A204.1 (cell line): ENCODE measurements at regions not wholly inside any gene's neighbourhood (a gene's known extent, or its start where the extent isn't known, plus 50 kb on each side); places are given as distances from the start of the nearest gene placed in this dataset.

Experiments used
- FAIRE-seq: peaks from 2 replicates; lab custom pipeline; 2012; peaks lifted over from hg19 to GRCh38; lab: Jason Lieb, UNC

DNA sequence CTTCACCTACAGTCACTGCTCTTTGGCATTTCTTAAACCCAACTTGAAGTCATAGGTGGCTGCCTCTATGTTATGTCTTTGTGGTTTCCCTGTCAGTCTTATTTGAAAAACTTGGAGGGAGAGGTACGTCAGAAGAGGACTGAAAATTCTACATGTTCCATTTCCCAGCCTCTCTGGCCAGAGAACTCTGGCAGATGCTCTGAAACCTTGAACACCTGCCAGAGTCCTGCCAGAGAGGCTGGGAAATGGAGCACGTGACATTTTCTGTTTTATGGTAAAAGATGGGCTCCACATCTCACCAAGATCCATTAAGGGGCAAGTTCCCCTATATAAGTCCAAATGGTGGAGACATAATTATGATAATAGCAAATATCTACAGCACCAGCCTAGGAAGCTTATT, 99.5 kb downstream of the MAFB start:
- FAIRE-seq = no peak

DNA sequence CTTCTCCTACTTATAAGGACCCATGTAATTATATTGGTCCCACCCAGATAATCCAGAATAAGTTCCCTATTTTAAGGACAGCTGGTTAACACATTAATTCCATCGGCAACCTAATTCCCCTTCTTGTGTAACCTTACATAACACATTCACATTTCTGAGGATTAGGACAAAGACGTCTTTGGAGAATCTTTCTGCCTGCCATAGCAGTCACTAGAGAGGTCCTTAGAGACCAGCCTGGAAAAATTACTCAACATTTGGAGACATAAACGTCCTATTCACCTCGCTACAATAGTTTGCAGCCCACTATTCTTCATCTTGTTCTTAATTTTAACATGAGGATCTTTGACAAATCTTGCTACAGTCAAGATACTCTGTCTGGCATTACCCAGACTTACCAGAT, 100.1 kb downstream of the MAFB start:
- no peak for FAIRE-seq

DNA sequence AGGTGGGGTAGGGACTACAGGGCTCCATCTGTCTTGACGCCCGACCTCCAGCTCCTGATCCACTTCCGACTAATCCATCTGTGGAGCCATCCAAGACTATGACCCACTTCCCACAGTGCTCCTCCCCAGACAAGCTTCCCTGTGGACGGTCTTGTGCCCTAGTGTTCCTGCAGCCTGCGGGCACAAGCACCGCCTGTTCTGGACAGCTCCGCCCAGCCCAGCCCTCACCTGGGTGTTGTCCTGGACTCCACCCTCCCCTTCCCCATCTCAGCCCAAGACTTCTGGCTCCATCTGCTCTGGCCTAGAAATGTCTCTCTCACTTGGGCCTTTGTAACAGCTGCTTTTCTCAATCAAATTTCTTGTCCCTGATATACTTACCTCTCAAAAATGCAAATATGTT, 102.0 kb downstream of the MAFB start:
- no peak for FAIRE-seq

DNA sequence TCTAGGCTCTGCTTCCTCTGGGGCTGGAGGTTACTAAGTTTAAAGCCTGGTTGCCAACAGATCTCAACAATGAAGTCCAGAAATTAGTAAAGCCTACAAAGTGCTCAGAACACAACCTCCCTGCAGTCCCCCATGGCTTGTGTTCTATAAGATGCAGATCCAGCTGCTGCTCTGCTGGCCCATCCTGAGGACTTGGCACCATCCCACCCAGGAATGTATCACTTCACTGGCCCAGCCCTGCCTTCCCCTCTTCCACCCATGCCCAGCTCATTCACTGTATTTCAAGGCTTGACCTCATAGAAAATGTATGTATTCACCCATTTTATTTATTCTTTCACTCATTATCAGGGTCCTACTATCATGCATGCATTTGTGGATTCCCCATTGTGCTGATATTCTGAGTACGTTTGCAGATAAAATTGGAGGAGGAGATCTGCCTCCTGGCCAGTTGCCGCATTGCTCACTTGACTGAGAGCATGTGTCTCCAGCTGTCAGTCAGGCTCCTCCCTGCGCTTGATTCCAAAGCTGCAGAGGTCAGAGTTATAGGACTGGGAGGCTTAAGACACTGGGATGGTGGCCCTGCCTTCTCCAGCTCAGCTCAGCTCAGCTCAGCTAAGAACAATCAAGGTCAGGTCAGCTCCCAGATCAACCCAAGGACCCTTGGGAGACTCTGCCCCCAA, 104.8 kb downstream of the MAFB start:
- FAIRE-seq = no peak

DNA sequence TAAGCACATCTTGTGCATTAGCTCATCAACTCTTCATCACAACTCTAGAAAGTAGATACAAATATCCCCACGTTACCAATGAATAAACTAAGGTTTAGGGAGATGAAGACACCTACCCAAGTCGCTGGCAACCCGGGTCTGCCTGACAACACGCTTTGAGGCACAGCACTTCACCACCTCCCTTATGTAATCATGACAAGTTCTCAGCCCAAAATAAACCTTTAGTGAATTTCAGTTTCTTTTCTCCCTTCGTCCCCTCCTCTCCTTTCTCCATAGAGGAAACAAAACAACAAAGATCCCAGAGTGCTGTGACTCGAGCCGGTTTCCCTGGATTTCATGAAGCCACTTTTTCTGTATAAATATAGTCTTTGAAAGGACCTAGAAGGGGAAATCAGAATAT, 105.4 kb downstream of the MAFB start:
- FAIRE-seq = no peak

DNA sequence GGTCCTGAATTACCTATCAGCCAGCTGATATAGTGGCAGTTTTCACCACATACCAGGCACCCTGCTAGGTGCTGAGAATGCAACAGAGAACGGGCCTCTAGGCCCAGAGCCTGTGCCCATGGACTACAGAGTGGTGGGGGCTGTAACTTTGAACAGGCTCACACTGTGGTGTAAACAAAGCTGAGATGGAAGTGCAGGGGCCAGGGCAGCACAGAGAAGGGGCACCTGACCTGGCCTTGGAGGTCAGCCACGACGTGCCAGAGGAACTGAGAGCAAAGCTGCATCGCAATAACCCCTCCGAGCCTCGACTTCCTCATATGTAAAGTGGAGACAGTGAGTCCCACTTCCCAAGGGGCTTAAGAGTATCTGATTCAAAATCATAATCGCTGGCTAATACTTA, 105.8 kb downstream of the MAFB start:
- FAIRE-seq = no peak

DNA sequence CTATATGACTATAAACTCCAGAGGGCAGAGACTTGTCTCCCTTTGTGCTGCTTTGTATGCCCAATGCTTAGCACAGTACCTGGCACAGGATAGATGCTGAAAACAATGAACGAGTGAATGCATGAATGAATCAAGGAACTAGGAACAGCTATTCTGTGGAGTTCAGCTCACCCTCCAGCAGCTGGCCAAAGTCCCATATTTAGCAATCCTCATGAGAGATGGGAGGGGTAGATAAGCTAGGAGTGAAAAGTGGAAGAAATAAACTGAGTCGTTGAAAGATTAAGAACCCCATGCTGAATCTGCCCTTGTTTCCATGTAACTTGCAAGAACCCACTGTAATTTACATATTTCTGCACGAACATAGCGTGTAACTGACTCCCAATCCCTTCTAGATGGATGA, 106.5 kb downstream of the MAFB start:
- no peak for FAIRE-seq

DNA sequence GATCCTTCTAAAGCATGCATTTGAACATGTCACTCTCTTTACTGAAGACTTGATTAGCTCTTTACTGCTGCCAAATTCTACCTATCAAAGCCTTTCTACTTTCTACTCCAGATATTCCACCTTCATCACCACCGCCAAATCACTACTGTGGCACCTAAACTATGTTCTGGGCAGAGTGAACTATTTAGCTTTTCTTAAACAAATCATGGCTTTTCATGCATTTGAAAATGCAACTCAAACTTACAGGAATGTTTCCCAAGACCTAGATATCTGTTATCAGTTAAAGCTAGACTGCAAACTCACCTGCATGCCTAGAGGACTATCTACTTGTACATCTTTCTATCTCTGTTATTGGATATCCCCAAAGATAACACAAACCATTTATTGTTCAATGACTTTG, 109.3 kb downstream of the MAFB start:
- no peak for FAIRE-seq

DNA sequence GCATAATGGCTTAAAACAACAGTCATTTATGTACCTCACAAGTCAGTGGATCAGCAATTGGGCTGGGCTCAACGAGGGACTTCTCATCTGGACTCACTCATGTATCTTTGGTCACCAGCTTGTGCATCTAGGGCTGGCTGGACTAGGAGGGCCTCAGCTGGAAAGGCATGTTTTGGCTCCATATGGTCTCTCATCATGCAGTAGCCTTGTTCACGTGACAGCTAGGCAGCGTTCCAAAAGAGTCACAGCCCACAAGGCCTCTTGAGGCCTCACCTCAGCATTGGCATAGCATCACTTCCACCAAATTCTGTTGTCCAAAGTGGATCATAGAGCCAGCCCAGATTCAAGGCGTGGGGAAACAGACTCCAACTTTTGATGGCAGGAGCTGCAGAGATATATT, 110.1 kb downstream of the MAFB start:
- FAIRE-seq = no peak

DNA sequence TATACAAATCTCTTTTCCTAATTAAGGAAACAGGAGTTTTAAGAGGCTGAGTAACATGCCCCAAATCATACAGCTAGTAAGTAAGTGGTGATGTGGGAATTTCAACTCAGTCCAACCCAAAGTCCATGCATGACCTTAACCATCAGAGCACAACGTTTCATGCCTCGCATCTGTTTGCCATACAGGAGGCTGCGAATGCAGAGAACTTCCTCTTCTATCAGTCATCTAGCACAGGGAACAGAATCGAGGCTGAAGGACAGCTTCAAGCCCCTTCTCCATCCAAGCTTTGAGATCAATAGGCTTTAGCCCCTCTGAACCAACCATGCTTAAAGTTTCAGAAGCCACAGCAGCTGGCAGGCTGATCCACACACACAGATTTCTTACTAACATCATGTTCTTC, 113.2 kb downstream of the MAFB start:
- no peak for FAIRE-seq

DNA sequence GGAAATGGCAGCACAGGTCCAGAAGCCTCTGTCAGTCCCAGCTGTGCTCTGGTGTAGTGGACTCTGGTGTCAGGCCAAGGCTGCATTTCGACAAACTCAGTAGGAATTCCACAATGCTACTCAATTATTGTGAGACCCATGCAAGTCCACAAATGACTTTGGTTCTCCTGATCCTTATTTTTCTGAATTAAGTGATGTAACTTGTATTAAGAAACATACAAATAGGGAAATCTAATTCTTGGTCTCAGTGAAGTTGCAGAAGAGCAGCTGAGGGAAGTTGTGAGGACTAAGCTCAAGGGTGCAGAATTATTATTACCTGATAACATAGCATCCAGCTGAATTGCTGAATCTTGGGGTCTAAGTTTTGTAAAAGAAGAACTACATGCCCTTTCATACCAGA, 116.8 kb downstream of the MAFB start:
- no peak for FAIRE-seq

DNA sequence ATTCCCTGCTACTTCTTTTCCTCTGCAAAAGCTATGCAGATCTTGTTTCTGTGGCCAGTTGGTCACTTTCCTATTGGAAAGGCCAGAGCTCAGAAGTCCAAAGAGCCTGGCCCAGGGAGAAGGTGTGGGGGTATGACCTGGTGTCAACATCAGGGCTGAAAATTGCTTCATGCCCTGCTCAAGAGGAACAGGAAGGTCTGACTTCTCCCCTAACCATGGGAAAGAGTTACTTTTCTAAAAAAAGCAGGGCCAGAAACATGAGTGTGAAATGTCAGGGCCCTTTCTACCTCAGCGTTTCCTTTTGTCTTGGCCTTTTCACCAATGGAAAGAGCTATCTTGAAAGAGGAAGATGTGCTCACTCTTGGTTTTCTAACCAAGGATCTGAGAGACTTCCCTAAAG, 117.4 kb downstream of the MAFB start:
- no peak for FAIRE-seq

DNA sequence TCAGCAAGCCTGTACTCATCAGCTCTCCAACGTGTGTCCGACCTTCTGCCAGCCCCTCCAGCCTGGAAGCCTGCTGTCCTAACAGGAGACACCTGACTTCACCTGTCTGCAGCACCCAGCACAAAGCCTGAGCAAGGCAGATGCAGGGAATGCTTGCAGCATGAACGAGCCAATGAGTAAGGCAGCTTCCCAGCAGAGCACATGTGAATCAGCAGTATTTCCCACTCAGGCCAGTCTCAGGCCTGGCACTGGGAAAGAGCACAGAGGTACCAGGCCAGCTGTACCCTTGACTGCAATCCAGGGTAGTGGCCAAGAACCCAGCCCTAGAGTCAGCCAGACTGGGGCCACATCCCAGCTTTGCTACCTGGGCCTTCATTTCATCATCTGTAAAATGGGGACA, 120.8 kb downstream of the MAFB start:
- FAIRE-seq = no peak

DNA sequence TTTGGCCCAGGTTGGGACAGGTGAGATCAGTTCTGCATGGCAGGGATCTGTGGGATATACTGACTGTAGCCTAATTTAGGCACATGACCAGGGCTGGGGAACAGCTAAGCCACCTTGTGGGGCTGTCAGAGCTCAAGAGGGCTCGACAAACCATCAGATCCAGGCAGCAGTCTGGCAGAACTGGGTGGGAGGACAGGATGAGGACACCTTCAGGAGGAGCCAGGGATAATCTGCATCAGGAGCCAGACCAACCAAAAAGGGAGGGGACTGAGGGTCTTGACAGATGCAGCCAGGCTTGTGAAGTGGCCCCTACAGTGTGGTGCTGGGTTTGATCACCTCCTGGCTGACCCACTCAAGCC, 123.4 kb downstream of the MAFB start:
- no peak for FAIRE-seq

DNA sequence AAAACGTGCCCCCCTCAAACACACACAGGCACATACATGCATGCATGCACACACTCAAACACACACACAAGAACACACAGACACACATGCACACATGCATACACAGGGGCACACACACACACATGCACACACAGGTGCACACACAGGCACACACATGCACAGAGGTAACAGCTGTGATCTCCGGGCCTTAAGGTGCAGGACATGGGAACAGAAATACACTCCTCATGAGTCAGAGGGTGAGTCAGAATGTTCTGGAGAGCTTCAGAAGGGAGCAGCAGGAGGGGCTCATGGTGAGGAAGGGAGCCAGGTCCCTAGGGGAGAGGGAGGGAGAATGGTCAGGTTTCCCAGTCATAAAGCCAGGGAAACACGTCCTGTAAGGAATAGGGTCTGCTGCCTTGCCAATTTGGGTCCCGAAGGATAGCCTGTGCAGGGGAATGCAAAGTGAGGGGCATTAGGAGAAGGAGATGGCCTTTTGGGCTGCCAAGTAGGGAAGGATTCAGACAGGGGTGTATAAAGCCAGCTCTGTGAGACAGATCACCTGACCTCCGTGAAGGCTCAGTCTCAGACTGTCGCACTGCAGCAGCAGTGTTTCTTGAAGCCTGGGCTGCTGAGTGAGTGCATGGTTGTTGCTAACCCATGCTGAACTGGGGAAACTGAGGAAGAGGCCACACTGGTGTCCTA, 123.9 kb downstream of the MAFB start:
- FAIRE-seq = no peak

DNA sequence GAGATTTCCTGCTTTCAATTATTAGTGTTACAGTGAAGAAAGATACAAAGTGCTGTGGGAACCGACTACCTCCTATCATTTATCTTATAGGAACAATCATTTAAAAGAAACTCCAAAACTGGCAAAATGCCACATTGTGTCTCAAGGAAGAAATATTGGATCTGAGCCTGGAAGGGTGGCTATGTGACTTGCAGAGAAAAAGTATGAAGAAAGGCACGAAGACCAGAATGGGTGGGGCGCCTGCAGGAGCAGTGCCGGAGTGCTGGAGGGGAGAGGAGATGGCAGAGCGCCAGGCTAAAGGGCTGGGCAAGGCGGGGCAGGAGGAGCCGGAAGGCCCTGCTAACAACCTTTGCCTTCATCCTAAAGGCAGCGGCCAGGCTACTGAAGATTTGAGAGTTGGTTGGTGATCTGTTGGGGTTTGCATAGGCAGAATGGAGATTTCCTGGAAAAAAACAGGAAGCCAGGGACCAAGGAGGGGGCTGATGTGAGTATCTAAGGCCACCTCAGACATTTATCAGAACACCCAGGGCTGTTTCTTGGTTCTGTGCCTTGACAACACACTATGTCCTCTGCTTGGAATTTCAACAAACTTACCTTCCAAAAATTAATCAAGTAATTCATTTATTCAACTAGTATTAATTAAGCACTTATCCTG, 125.6 kb downstream of the MAFB start:
- FAIRE-seq = no peak

DNA sequence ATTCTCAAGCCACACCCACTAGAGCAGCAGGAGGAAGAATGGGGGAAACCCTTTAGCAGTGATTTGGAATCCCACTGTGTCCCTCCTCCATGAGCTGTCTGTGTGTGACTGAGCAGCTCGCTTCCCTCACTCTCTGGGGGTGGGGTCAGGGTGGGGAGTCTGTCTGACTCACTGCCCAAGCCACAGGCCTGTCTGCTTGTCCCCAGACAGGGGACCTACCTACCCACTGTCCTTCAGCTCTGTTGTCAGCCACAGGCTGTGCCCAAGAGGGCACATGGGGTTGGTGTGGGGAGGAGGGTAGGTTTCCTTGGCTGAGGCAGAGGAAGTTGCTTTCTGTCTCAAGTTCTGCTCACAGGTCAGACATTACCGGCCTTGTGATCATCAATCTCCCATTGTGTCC, 127.0 kb downstream of the MAFB start:
- no peak for FAIRE-seq

DNA sequence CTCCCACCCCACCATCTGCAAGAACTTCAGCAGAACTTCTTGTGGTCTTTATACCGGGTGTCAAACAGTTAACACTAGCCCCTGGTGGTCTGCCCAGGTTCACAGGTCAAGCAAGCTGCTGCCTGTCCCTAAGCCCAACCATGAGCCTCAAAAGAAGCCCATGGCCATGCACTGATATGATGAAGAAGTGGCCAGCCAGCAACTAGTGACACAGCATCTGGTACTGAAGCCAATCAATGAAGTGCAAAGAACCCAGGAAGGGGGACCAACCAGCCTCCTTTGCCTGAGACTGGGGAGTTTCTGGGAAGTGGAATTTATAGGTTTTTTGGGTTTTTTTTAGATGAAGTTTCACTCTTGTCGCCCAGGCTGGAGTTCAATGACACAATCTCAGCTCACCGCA, 127.8 kb downstream of the MAFB start:
- no peak for FAIRE-seq

DNA sequence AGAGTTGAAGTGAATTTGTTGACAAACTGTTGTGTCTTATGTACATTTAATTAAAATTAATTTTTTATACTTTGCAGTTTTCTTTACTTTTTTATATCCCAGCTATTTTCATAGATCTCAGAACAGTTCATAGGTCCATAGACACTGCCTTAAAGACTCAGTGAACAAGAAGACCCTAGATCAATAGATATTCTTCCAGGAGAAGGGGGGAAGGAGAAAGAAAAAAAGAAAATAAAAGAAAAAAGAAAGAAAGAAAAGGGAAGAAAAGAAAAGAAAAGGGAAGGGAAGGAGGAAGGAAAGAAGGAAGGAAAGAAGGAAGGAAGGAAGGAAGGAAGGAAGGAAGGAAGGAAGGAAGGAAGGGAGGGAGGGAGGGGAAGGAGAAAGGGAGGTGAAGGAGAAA, 130.8 kb downstream of the MAFB start:
- no peak for FAIRE-seq

DNA sequence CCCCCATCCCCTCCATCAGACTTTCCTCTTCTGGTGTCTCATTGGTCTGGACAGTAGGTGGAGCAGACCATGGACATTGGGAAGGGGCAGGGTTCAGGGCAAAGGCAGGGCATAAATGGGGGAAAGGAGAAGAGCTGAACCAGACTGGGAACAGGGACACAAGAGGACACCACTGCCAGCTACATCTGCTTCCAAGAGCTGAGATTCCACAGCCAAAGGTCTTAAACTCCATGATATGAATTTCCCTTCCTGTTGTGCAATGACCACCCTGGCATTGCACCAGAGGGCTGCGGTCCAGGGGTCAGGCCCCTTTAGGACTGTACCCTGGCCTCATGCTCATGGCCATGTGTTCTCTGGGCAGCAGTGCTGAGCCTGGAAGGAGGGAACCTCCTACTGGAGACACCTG, 137.9 kb downstream of the MAFB start:
- FAIRE-seq = no peak

DNA sequence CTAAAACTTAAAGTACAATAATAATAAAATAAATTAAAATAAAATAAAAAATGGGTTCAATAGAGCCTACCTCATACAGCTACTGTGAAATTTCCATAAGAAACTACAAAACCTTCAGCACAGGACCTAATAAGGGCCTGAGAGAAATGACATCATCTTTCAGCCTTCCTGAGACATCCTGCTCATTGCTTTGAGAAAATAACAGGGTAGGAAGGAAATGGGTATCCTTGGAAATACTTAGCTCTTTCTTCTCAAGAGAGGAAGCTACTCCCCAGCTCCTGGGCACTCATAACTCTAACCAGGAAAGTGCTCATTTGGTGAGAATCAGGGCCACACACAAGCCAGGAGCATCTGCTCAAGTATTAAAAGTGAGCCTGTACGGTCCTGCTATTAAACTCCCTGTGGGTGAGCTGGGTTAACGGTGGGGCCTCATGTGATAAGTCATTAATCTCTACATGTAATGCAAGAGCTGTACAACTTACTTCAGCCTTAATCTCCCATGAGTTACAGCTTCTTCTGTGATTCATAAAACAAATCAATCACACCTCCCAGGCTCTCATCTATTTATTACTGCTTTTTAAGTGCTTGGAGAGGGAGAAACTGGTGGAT, 141.4 kb downstream of the MAFB start:
- FAIRE-seq = no peak

DNA sequence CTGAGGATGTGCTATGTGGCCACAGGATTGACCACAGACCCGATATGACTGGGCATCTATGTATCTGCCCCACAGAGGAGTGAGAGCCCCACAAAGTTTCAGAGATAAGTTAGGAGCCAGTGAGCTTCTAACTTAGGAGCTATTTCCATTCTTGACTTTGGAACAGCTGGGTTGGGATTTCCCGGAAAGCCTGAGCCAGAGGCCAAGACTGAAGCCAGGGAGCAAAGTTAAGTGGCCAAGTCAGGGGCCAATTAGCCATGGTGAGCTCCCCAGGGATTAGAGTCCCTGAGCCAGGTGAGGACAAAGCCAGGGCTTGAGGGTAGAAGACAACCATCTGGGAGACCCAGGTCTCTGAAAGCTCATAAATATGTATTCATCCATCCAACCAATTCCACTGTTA, 143.6 kb downstream of the MAFB start:
- FAIRE-seq = no peak

DNA sequence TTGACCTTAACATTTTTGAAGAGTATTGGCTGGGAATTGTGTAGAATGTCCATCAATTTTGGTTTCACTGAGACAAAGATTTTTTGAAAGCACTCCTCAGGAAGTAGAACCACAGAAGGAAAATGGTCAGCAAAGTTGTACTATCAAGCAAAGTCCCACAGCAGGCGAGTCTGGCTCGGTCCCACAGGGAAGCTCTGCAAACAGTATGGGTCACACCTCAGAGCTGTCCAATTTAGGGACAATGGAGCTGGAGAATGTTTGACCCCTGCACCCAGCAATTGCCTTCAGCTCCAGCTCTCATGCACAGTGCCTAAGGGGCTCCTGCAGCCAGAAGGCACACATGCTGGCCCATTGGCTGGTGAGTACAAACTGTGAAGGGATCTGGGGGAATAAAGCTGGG, 147.0 kb downstream of the MAFB start:
- no peak for FAIRE-seq

DNA sequence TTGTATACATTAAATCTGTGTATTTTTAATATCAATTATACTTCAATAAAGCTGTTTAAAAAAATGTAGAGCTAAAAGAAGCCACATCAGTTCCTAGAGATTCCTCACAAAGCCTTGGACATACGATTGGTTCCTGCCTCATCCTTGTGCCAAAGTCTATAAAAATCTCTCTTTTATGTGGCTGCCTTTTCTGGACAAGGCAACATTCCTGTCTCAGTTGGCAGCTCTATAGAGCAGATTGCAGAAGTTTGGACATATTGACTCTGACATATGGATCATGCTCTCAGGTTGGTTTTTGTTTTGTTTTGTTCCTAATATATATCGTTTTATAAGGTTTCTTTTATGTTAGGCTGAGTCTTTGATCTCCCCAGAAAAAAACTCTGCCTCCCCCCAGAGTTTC, 148.9 kb downstream of the MAFB start:
- no peak for FAIRE-seq
